ENCODE measurements at regions not wholly inside any gene's neighbourhood (a gene's known extent, or its start where the extent isn't known, plus 50 kb on each side); places are given as distances from the start of the nearest gene placed in this dataset.

GRCh38 chr4:119690871-119691270 lies 62.3 kb upstream of the PDE5A start (continued):
- TF ChIP-seq ETS1 (CRISPR knock-in tag; IDR thresholded peaks at IDR 0.05) (no peak), MAFF (IDR thresholded peaks at IDR 0.05; ENCODE audit: low read depth, low read length) (0 out of 2 replicates have a peak, but pooled peaks have one; percentile 20), ZFX (CRISPR knock-in tag; IDR thresholded peaks at IDR 0.05; ENCODE audit: low read depth) (no peak), PPARG (CRISPR knock-in tag; conservative IDR thresholded peaks at IDR 0.05) (no peak), NFE2 (CRISPR knock-in tag; IDR thresholded peaks at IDR 0.05) (0 out of 2 replicates have a peak, but pooled peaks have one; percentile 10), ARID2 (CRISPR knock-in tag; IDR thresholded peaks at IDR 0.05; ENCODE audit: borderline replicate concordance) (no peak), ZNF280B (CRISPR knock-in tag; IDR thresholded peaks at IDR 0.05; ENCODE audit: borderline replicate concordance) (no peak), KAT7 (CRISPR knock-in tag; IDR thresholded peaks at IDR 0.05; ENCODE audit: borderline replicate concordance) (no peak), ZNF605 (CRISPR knock-in tag; IDR thresholded peaks at IDR 0.05) (no peak), NFE2L2 (IDR thresholded peaks at IDR 0.05; ENCODE audit: low read length) (peak; percentile 85), ZFP41 (CRISPR knock-in tag; IDR thresholded peaks at IDR 0.05; ENCODE audit: borderline replicate concordance) (no peak)

- Histone ChIP-seq H4K20me1 (ENCODE audit: insufficient read depth, low read length) (no peaks in the 10 kb centered on the region), H3K4me3 (replicated peaks in 1 of 3; ENCODE audit: insufficient read depth in 1 of 3, low read depth in 2 of 3, low read length in 3 of 3) (no peak overlapping the region), H3K9ac (ENCODE audit: insufficient read depth, low read depth, low read length) (no peak overlapping the region), H2AFZ (ENCODE audit: low read length) (no peak overlapping the region), H3K79me2 (ENCODE audit: insufficient read depth, low read length) (no peaks in the 10 kb centered on the region), H3K9me3 (ENCODE audit: low read length) (0 out of 2 replicates have a peak, but pooled peaks cover 11% of the 10 kb centered on the region), H3K4me2 (ENCODE audit: low read depth, low read length) (no peak overlapping the region), H3K27ac (ENCODE audit: extremely low read length, insufficient read depth, low read length) (no peak overlapping the region), H3K36me3 (replicated peaks in 1 of 2; ENCODE audit: control insufficient read depth in 1 of 2, insufficient read depth in 2 of 2, low read length in 2 of 2) (no peaks in the 10 kb centered on the region), H3K4me1 (ENCODE audit: insufficient read depth, low read length) (no peaks in the 10 kb centered on the region), H3K27me3 (ENCODE audit: control insufficient read depth in 1 of 2, insufficient read depth in 2 of 2, low read length in 2 of 2) (no peaks in the 10 kb centered on the region)
- ChIA-PET CTCF (ENCODE audit: low intra/inter-chr PET ratio, low total read pairs) (no interaction called here), POLR2A (no interaction called here)
- FAIRE-seq, result no peak
- in situ Hi-C loops (cut with HindIII; ENCODE audit: extremely low pct_ligation_motif_present, low pct_unique_long_range_greater_than_20kb), result no loop called here
- DNase-seq (ENCODE audit: low spot score), result no peak
- WGBS (ENCODE audit: low lambda C conversion rate), result 2% methylated on average over 1 of the region's 1 CpG
- ATAC-seq, result no peak
- BruUV-seq (replicated peaks), result no TSS peak
- intact Hi-C loops (cut with micrococcal nuclease; ENCODE audit: unreplicated experiment), result no loop called here
- no peak for TF ChIP-seq THYN1 (CRISPR knock-in tag; IDR thresholded peaks at IDR 0.05; ENCODE audit: borderline replicate concordance, low read depth)
- no peak for TF ChIP-seq ESRRA (CRISPR knock-in tag; IDR thresholded peaks at IDR 0.05; ENCODE audit: low read depth)
- no peak for TF ChIP-seq ZUFSP (CRISPR knock-in tag; IDR thresholded peaks at IDR 0.05; ENCODE audit: borderline replicate concordance)
- no peak for TF ChIP-seq ZNF703 (CRISPR knock-in tag; IDR thresholded peaks at IDR 0.05; ENCODE audit: borderline replicate concordance)
- TF ChIP-seq FOXM1 (CRISPR knock-in tag; IDR thresholded peaks at IDR 0.05), result no peak
- no peak for TF ChIP-seq ZSCAN30 (CRISPR knock-in tag; IDR thresholded peaks at IDR 0.05)
- TF ChIP-seq SOX13 (IDR thresholded peaks at IDR 0.05), result no peak
- no peak for TF ChIP-seq SOX13 (CRISPR knock-in tag; conservative IDR thresholded peaks at IDR 0.05 in 1 of 2, IDR thresholded peaks at IDR 0.05 in 1 of 2)
- TF ChIP-seq MAFK (conservative IDR thresholded peaks at IDR 0.05 in 1 of 2, IDR thresholded peaks at IDR 0.05 in 1 of 2; ENCODE audit: low read length in 2 of 2), result no peak
- TF ChIP-seq RBM22 (optimal IDR thresholded peaks at IDR 0.05; ENCODE audit: low read length), result no peak
Measured at GRCh38 chr4:119688446-119688845, 59.8 kb upstream of the PDE5A start.
